ENCODE measurements at regions not wholly inside any gene's neighbourhood (a gene's known extent, or its start where the extent isn't known, plus 50 kb on each side); places are given as distances from the start of the nearest gene placed in this dataset.

- TF ChIP-seq EZH2 (IDR thresholded peaks at IDR 0.05; ENCODE audit: low read depth) (no peak), CTCF (conservative IDR thresholded peaks at IDR 0.05) (no peak)
- no peaks in the 10 kb centered on the region for H3K9me2 ChIP-seq (ENCODE audit: insufficient read depth)
- H3K27ac ChIP-seq: peak overlapping the region; percentile 84
- no peaks in the 10 kb centered on the region for H4K20me1 ChIP-seq (ENCODE audit: insufficient read depth)
- no peaks in the 10 kb centered on the region for H3K79me2 ChIP-seq (ENCODE audit: low read depth)
- peak overlapping the region; percentile 73; the same call in 1 of the 2 replicates for H3K4me2 ChIP-seq
- no peak for DNase-seq
- CTCF ChIA-PET: interaction anchor here (0.7 kb wide), 2 partner anchors 55 to 92 kb away, joined by 4 to 9 read pairs; no protein-coding TSS in a partner anchor
- intact Hi-C loops (cut with micrococcal nuclease; ENCODE audit: unreplicated experiment): no loop called here
- TSS peak; percentile 99 for BruUV-seq (replicated peaks)
- POLR2A ChIA-PET (ENCODE audit: unreplicated experiment): interaction anchor here (0.5 to 0.7 kb wide), 2 partner anchors 10 to 30 kb away, joined by 8 to 14 read pairs; no protein-coding TSS in a partner anchor
- no peak overlapping the region for H2AFZ ChIP-seq
- H3K4me3 ChIP-seq: no peak overlapping the region
- peaks cover 63% of the 10 kb centered on the region for H3K4me1 ChIP-seq (replicated peaks; ENCODE audit: insufficient read depth)
- no peaks in the 10 kb centered on the region for H3K36me3 ChIP-seq (ENCODE audit: low read depth)
- no peaks in the 10 kb centered on the region for H3K27me3 ChIP-seq (ENCODE audit: insufficient read depth, low read depth)
- peaks cover 32% of the 10 kb centered on the region; the same call in 1 of the 2 replicates for H3F3A ChIP-seq (ENCODE audit: insufficient read depth, low read depth)
- no peaks in the 10 kb centered on the region for H3K9me3 ChIP-seq (ENCODE audit: insufficient read depth, low read depth)
These were observed 59.6 kb upstream of the NCOR2 start for GRCh38 chr12:124626971-124627411.

GRCh38 chr12:124625867-124626675 lies 58.7 kb upstream of the NCOR2 start:
- Histone ChIP-seq H3K36me3 (ENCODE audit: low read depth) (no peaks in the 10 kb centered on the region), H3K4me2 (peak overlapping the region; percentile 73), H3K9me2 (ENCODE audit: insufficient read depth) (no peaks in the 10 kb centered on the region), H2AFZ (no peak overlapping the region), H3K9me3 (ENCODE audit: insufficient read depth, low read depth) (no peaks in the 10 kb centered on the region), H3F3A (ENCODE audit: insufficient read depth, low read depth) (peaks cover 32% of the 10 kb centered on the region; the same call in 1 of the 2 replicates), H3K27me3 (ENCODE audit: insufficient read depth, low read depth) (no peaks in the 10 kb centered on the region), H4K20me1 (ENCODE audit: insufficient read depth) (no peaks in the 10 kb centered on the region), H3K27ac (peak overlapping the region; percentile 84), H3K4me1 (replicated peaks; ENCODE audit: insufficient read depth) (peaks cover 58% of the 10 kb centered on the region), H3K4me3 (no peak overlapping the region), H3K79me2 (ENCODE audit: low read depth) (no peaks in the 10 kb centered on the region)
- DNase-seq: peak; percentile 91 to 93
- TF ChIP-seq EZH2 (IDR thresholded peaks at IDR 0.05; ENCODE audit: low read depth) (no peak), CTCF (conservative IDR thresholded peaks at IDR 0.05) (no peak)
- intact Hi-C loops (cut with micrococcal nuclease; ENCODE audit: unreplicated experiment): no loop called here
- CTCF ChIA-PET: interaction anchor here (0.7 to 0.8 kb wide), 2 partner anchors 12 to 77 kb away, joined by 3 to 5 read pairs; no protein-coding TSS in a partner anchor
- POLR2A ChIA-PET (ENCODE audit: unreplicated experiment): interaction anchor here (0.5 to 0.7 kb wide), 3 partner anchors 11 to 31 kb away, joined by 5 to 14 read pairs (median 8); no protein-coding TSS in a partner anchor
- BruUV-seq (replicated peaks): TSS peak; percentile 84

GRCh38 chr12:124624823-124625222 lies 57.4 kb upstream of the NCOR2 start:
- Histone ChIP-seq H3K4me1 (replicated peaks; ENCODE audit: insufficient read depth) (peaks cover 58% of the 10 kb centered on the region), H3K27ac (peak overlapping the region; percentile 84), H4K20me1 (ENCODE audit: insufficient read depth) (no peaks in the 10 kb centered on the region), H3K27me3 (ENCODE audit: insufficient read depth, low read depth) (no peaks in the 10 kb centered on the region), H2AFZ (no peak overlapping the region), H3K9me2 (ENCODE audit: insufficient read depth) (no peaks in the 10 kb centered on the region), H3K4me3 (no peak overlapping the region), H3F3A (ENCODE audit: insufficient read depth, low read depth) (peaks cover 32% of the 10 kb centered on the region; the same call in 1 of the 2 replicates), H3K9me3 (ENCODE audit: insufficient read depth, low read depth) (no peaks in the 10 kb centered on the region), H3K79me2 (ENCODE audit: low read depth) (no peaks in the 10 kb centered on the region), H3K36me3 (ENCODE audit: low read depth) (no peaks in the 10 kb centered on the region), H3K4me2 (peak overlapping the region; percentile 73)
- intact Hi-C loops (cut with micrococcal nuclease; ENCODE audit: unreplicated experiment): no loop called here
- DNase-seq: no peak
- CTCF ChIA-PET: no interaction called here
- no TSS peak for BruUV-seq (replicated peaks)
- POLR2A ChIA-PET (ENCODE audit: unreplicated experiment): no interaction called here
- TF ChIP-seq EZH2 (IDR thresholded peaks at IDR 0.05; ENCODE audit: low read depth) (no peak), CTCF (conservative IDR thresholded peaks at IDR 0.05) (no peak)
